ENCODE measurements at regions not wholly inside any gene's neighbourhood (a gene's known extent, or its start where the extent isn't known, plus 50 kb on each side); places are given as distances from the start of the nearest gene placed in this dataset.
A peak's percentile ranks its signal among the peaks of the same experiment; 100 is the strongest.
"Not testable (repeated sequence)": the region's sequence is repeated elsewhere in the genome, so short reads cannot be mapped to it uniquely, and the experiment has no call there.

DNA sequence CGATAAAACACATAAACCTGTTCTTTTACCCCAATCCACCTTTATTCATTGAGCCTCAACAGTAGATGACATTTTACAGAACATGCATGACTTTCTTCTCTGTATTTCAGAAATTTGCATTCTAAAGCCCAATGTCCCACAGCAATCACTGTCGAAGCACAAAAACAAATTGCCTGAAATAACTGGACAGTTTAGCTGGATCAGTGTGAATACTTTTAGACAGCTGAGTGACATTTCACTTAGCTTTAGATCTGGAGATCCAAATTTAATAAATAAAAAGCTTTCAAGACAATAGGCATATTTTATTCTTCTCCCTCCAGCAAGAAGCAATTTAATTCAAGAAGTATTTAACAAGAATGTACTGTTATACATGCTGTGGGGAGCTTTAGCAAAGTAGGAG, 109.1 kb upstream of the FSCB start:
- DNase-seq (ENCODE audit: low read depth) = no peak

DNA sequence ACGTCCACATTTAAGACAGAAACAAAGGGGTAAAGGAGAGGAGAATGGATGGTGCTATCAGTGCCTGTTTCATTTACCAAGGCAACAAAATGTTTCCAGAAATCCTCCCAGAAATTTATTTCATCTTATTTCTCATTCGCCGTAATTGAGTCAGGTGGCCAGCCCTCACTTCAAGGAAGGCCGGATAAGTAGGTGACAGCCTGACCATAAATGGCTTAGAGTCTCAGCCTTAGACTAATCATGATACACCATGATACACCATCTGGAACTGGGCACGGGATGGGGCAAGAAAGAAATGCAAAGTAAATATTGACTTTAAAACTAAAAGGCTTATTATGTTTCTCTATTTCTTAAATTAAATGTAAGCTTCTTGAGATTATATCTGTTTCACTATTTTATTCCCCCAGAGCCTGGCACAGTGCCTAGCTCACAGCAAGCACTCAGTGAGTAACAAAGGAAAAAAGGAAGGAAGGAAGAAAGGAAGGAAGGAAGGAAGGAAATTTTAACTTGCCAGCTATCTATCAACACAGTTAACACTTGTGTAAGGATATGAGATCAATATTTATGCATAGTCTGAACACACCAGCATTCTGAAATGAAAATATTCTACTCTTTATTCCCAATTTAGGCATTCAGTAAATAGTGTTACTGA, 106.1 kb upstream of the FSCB start:
- DNase-seq (ENCODE audit: low read depth) = no peak

DNA sequence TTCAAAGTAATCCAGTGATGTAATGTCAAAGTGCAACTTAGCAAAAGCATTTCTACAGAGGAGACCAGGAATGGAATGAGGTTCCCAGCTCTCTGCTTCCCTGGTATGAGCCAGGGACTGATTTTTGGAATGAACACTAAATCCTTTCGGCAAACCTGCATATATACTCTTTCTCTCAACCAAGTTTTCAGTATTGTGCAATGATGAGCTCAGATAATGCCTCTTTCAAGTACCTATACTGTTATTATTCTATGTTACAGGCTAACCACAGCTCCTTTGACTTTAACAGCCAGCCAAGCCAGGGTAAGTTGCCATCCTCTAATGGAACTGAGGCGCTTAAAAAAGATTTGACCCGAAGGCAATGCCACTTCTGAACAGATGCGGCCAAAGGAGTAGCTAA, 104.9 kb upstream of the FSCB start:
- no peak for DNase-seq (ENCODE audit: low read depth)

DNA sequence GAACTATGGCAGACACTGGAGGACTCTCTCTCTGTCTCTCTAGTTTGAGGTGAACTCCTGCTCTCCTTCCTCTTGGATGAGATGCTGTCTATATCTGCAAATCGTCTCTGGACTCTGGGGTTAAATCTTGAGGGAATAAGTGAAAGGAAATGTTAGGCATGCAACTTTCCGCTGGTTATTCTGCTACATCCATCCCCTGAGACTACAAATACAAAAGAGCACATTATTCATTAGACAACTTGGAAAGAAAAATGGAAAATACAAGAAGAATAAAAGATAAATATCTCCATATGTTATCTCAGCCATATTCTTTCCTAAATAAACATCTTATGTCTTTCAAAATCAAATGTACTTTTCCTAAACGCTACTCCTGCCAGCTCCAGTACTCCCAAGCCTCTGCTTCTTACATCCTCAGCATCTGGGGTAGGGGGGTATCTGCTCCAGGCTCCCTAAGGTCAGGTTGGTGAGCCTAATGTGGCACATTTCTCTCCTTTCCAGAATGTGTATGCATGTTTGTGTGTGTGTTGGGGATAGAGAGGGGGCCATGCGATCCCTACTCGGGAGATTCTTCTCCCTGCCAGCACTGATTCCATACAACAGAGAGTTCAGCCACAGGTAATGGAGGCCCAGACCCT, 102.9 kb upstream of the FSCB start:
- DNase-seq (ENCODE audit: low read depth) = peak; percentile 87

DNA sequence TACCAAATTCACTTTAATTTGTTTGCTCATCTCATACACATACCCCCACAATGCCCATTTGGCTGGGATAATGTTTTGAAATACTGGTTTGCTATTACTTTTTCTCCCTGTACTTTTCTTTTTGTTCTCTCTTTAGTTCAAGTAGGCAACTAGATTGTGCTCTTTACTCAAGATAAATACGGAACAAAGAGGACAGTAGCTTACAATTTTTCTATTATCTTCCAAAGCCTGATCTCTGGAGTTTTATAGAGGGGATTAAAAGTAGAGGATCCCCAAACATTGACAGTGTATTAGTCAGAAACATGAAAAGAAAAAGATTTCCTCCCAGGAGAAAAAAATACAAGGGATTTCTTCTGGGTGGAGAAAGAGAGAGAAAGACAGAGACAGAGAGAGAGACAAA, 102.1 kb upstream of the FSCB start:
- DNase-seq (ENCODE audit: low read depth) = no peak

DNA sequence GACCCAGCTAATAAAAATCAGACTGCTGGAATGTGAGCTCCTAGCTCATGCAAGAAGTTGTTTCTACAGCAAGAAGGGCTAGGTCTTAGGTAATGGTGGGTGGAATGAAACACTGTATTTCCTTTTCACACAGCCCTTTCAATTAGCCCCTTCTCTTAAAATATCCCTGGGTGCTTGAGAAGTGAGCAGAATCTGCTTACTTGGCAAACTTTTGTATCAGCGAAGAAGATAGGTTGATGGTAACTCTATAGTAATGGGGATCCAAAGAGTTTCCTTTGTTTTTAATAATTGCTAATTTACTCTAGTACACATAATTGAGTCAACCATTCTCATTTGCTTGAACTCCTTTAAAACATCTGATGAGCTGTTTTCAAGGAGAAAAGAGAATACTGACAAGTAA, 100.6 kb upstream of the FSCB start:
- no peak for DNase-seq (ENCODE audit: low read depth)

DNA sequence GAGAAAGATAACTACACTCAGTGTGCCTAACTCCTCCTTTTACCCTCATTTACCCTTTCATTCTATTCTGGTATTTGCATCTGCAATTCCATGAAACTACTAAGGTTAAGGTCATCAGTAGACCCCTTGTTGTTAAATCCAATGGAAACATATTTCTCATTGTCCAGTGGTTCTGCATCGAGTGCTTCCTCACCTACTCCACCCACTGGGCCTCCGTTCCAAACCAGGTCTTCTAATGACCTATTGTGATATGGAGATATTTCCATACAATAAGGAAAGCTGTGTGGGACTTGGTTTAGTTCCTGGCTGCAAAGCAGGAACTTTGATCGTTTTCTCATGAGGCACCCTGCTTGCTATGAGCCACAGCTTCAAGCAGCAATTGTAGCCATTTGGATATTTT, 99.5 kb upstream of the FSCB start:
- no peak for DNase-seq (ENCODE audit: low read depth)

DNA sequence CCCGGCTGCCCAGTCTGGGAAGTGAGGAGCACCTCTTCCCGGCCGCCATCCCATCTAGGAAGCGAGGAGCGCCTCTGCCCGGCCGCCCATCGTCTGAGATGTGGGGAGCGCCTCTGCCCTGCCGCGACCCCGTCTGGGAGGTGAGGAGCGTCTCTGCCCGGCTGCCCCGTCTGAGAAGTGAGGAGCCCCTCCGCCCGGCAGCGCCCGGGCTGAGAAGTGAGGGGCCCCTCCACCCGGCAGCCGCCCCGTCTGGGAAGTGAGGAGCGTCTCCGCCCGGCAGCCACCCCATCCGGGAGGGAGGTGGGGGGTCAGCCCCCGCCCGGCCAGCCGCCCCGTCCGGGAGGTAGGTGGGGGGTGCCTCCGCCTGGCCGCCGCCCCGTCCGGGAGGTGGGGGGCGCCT, 94.2 kb upstream of the FSCB start:
- not testable (repeated sequence) for DNase-seq (ENCODE audit: low read depth)

DNA sequence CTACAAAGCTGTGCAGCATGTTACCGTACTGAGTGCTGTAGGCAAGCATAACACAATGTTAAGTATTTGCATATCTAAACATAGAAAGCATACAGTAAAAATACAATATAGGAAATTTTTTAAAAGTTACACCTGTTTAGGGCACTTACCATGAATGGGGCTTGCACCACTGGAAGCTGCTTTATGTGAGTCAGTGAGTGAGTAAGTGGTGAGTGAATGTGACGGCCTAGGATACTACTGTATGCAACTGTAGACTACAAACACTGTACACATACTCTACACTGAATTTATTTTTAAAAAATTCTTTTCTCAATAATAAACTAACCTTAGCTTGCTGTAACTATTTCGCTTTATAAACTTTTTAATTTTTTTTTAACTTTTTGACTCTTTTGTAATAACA, 82.1 kb upstream of the FSCB start:
- no peak for DNase-seq (ENCODE audit: low read depth)

DNA sequence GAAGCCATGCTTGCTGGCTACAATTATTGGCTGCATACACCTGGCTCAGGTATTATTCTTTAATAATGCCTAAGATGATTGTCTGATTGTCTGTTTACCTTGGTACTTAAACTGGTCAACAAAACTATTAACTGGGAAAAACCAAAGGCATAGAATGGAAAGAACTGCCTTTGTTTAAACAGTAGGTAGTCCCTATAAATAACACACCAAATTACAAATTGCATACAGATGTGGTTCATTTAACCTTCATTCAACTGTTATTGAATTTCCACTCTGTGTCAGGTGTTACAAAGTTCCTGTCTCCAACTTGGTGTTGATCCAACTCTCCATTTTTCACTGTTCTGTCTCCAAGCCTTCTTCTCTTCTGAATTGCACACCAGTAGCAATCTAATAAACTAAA, 79.8 kb upstream of the FSCB start:
- no peak for DNase-seq (ENCODE audit: low read depth)

DNA sequence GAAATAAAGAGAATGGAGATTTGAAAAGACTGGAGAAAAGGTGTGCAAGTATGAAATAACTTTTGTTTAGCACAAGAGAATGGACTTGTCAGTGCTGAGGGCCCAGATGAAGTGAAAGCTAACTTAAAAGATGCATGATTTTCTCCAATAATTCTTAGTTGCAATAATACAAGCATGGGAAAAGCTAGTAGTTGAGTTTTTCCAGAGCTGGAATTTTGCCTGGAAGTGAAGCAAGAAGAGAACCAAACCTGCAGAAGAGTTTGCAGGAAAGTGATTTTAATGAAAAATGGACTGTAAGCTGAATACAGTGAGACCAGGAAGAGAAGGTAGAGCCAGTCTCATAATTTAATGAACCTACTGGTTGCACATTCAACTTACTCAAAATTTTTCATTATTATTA, 69.3 kb upstream of the FSCB start:
- peak; percentile 31 for DNase-seq (ENCODE audit: low read depth)

DNA sequence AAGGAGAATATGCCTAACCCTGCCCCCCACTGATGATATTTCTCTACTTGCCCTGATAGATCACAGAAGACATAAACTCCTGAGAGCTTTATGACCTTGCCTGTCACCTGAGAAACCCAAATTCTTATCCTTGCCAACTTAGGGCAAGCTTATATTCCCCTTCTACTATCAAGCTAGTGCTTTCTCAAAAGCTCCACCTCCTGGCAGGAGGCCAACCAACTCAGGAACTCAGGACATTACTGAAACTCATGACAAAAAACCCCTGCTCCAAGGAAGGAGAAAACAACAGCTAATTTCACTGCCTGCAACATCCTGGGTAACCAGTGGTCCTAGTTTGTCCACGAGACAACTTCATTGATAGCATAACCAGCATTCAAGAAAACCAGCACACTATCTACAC, 60.9 kb upstream of the FSCB start:
- DNase-seq (ENCODE audit: low read depth) = no peak

DNA sequence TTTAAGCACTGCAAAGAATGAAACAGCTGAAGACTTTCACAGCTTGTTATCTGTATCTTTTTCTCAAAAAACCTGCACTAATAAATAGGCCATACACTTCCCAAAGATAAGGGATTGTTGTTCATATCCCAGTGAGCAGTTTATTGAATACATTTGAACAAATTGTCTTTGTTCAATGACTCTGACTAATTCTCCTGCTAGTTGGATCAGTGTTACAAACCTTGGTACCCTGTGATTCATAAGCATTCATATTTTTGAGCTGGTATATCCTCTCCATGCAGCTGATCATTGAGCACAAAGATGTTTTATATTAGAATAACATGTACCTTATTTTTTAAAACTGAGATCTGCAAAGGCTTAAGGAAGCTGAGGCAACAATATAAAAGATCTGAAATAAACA, 58.9 kb upstream of the FSCB start:
- DNase-seq (ENCODE audit: low read depth) = no peak

DNA sequence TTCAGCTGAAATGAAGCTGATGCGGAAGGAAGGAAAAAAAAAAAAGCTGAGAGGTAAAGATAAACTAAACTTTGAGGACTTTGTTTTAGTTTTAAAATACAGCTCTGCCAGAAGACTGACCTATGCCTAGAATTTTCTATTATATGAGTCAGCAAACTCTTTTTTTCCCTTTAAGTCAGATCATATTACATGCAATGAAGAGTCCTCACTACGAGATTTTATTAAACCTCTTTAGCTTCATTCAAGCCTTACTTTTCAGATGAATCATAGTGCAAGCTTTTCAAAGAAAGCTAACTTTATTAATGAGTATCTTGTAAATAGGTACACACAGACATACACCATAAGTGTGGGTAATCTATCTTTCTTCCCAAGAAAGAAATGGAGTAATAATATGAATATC, 57.8 kb upstream of the FSCB start:
- DNase-seq (ENCODE audit: low read depth) = no peak

Measured in forelimb muscle (tissue), 1 donor.